Neuronal stem cell (in vitro differentiated cells): ENCODE measurements at regions not wholly inside any gene's neighbourhood (a gene's known extent, or its start where the extent isn't known, plus 50 kb on each side); places are given as distances from the start of the nearest gene placed in this dataset.

ENCODE experiments used
- DNase-seq: peaks from one replicate; pipeline ENCODE4 v3.0.0-alpha.2; 2013; ENCODE audit warnings: low spot score
- H2AFZ ChIP-seq: one replicate; pipeline ENCODE4 v1.6.1; 2013; ENCODE audit warnings: mild to moderate bottlenecking, low read length, inconsistent platforms
- H2AK5ac ChIP-seq: 2 replicates; pipeline ENCODE4 v1.6.1; 2013; ENCODE audit warnings: low read depth, mild to moderate bottlenecking, inconsistent platforms, low read length, moderate library complexity, mixed read lengths
- H2BK120ac ChIP-seq: 2 replicates; pipeline ENCODE4 v1.6.1; 2013; ENCODE audit warnings: low read depth, mild to moderate bottlenecking, inconsistent platforms, low read length, moderate library complexity, mixed read lengths
- H2BK12ac ChIP-seq: one replicate; pipeline ENCODE4 v1.6.1; 2013; ENCODE audit warnings: low read length, inconsistent platforms
- H2BK15ac ChIP-seq: 2 replicates; pipeline ENCODE4 v1.6.1; 2013; ENCODE audit warnings: mild to moderate bottlenecking, low read length, inconsistent platforms, mixed read lengths
- H2BK5ac ChIP-seq: one replicate; pipeline ENCODE4 v1.6.1; 2013; ENCODE audit warnings: inconsistent platforms, mild to moderate bottlenecking, low read length, moderate library complexity
- H3K14ac ChIP-seq: one replicate; pipeline ENCODE4 v1.6.1; 2013; ENCODE audit warnings: low read length, inconsistent platforms
- H3K18ac ChIP-seq: 2 replicates; pipeline ENCODE4 v1.6.1; 2013; ENCODE audit warnings: low read length, inconsistent platforms
- H3K23ac ChIP-seq: 2 replicates; pipeline ENCODE4 v1.6.1; 2013; ENCODE audit warnings: low read depth, mild to moderate bottlenecking, mixed read lengths, low read length, inconsistent platforms; ENCODE audit not compliant: poor library complexity
- H3K27ac ChIP-seq: replicated peaks from 3 replicates; pipeline ENCODE4 v1.5.1; 2013; ENCODE audit warnings: low read length, inconsistent platforms
- H3K27me3 ChIP-seq, 3 experiments: 2 replicates each; pipeline ENCODE4 v1.6.1; 2013; ENCODE audit warnings: low read length in 3 of 3, mild to moderate bottlenecking in 2 of 3, inconsistent platforms in 1 of 3, low read depth in 1 of 3, mixed read lengths in 1 of 3, moderate library complexity in 1 of 3; ENCODE audit not compliant: control insufficient read depth in 3 of 3, insufficient read depth in 3 of 3
- H3K36me3 ChIP-seq, 2 donors: replicated peaks in 1 of 2; 2 replicates each; pipeline ENCODE4 v1.6.1; 2013; ENCODE audit warnings: low read length in 2 of 2; ENCODE audit not compliant: control insufficient read depth in 2 of 2, insufficient read depth in 2 of 2
- H3K4ac ChIP-seq: 2 replicates; pipeline ENCODE4 v1.6.1; 2013; ENCODE audit warnings: inconsistent platforms, mild to moderate bottlenecking, low read length, moderate library complexity
- H3K4me1 ChIP-seq, 2 donors: 1 replicate in 1 of 2; 2 replicates in 1 of 2; pipeline ENCODE4 v1.6.1; 2013; ENCODE audit warnings: low read length in 2 of 2, low read depth in 1 of 2; ENCODE audit not compliant: control insufficient read depth in 2 of 2, insufficient read depth in 1 of 2
- H3K4me2 ChIP-seq: one replicate; pipeline ENCODE4 v1.6.1; 2013; ENCODE audit warnings: mild to moderate bottlenecking, low read length, inconsistent platforms; ENCODE audit not compliant: insufficient read depth, poor library complexity, severe bottlenecking
- H3K4me3 ChIP-seq, 2 donors: 2 replicates each; pipeline ENCODE4 v1.5.1; 2013; ENCODE audit warnings: low read length in 2 of 2, mild to moderate bottlenecking in 2 of 2, inconsistent platforms in 1 of 2, moderate library complexity in 1 of 2
- H3K79me1 ChIP-seq: one replicate; pipeline ENCODE4 v1.6.1; 2013; ENCODE audit warnings: low read depth, mild to moderate bottlenecking, inconsistent platforms, low read length, moderate library complexity
- H3K9ac ChIP-seq: one replicate; pipeline ENCODE4 v1.6.1; 2013; ENCODE audit warnings: mild to moderate bottlenecking, low read depth, low read length, inconsistent platforms; ENCODE audit not compliant: poor library complexity
- H3K9me3 ChIP-seq, 2 donors: replicated peaks in 1 of 2; 2 replicates each; pipeline versions ENCODE3 to v1.6.1; 2013; ENCODE audit warnings: low read length in 2 of 2, mild to moderate bottlenecking in 2 of 2, inconsistent platforms in 1 of 2, low read depth in 1 of 2, mixed read lengths in 1 of 2, moderate library complexity in 1 of 2; ENCODE audit not compliant: control insufficient read depth in 2 of 2, insufficient read depth in 1 of 2
- H4K8ac ChIP-seq: one replicate; pipeline ENCODE4 v1.6.1; 2013; ENCODE audit warnings: low read depth, mild to moderate bottlenecking, inconsistent platforms, low read length, moderate library complexity
- H4K91ac ChIP-seq: one replicate; pipeline ENCODE4 v1.6.1; 2013; ENCODE audit warnings: low read length, low read depth, mild to moderate bottlenecking, inconsistent platforms; ENCODE audit not compliant: poor library complexity
- WGBS, 2 donors: extraction: QIAGEN DNeasy Blood & Tissue Kit; methylation state at CpG; one replicate each; pipeline ENCODE4 v1.1.7; 2013; ENCODE audit warnings: missing lambda C conversion rate in 2 of 2, mixed read lengths in 1 of 2; ENCODE audit not compliant: insufficient read length in 2 of 2, insufficient replicate concordance in 1 of 2; ENCODE audit errors: extremely low coverage in 2 of 2; 5-methylcytosine and 5-hydroxymethylcytosine counted together

- Histone ChIP-seq H4K91ac (no peak overlapping the region), H3K23ac (no peak overlapping the region), H3K18ac (no peak overlapping the region), H4K8ac (no peak overlapping the region), H3K4me3 (no peak overlapping the region), H3K4ac (no peak overlapping the region), H3K4me2 (no peak overlapping the region), H3K27me3 (no peaks in the 10 kb centered on the region), H3K27ac (no peak overlapping the region), H2BK15ac (no peak overlapping the region), H2BK120ac (no peak overlapping the region), H3K9ac (no peak overlapping the region), H3K14ac (no peak overlapping the region), H3K9me3 (no peaks in the 10 kb centered on the region), H2AK5ac (no peak overlapping the region), H3K36me3 (no peaks in the 10 kb centered on the region), H2AFZ (no peak overlapping the region), H2BK5ac (no peak overlapping the region), H2BK12ac (no peak overlapping the region), H3K79me1 (no peaks in the 10 kb centered on the region), H3K4me1 (peaks cover 0 to 1% of the 10 kb centered on the region in 2 donors)
- no peak for DNase-seq
- WGBS, 2 donors: no CpG with 5 or more reads among the region's 3 CpGs
Measured at GRCh38 chr4:14269824-14270223, 642.3 kb upstream of the BOD1L1 start.

- no peak overlapping the region for H4K91ac ChIP-seq
Measured at GRCh38 chr4:14272206-14272605, 644.7 kb upstream of the BOD1L1 start.

GRCh38 chr4:14277505-14277904, 650.0 kb upstream of the BOD1L1 start:
- H3K4me3 ChIP-seq: no peak overlapping the region
- H3K9me3 ChIP-seq: no peaks in the 10 kb centered on the region
- no peak overlapping the region for H2AFZ ChIP-seq
- no peak overlapping the region for H2BK15ac ChIP-seq
- no peak overlapping the region for H3K27ac ChIP-seq
- H3K18ac ChIP-seq: no peak overlapping the region
- no peak overlapping the region for H2BK12ac ChIP-seq
- WGBS, 2 donors: no CpG with 5 or more reads among the region's 4 CpGs
- no peak for DNase-seq
- no peak overlapping the region for H3K23ac ChIP-seq
- no peaks in the 10 kb centered on the region for H3K79me1 ChIP-seq
- no peak overlapping the region for H4K91ac ChIP-seq
- no peaks in the 10 kb centered on the region for H3K27me3 ChIP-seq
- no peak overlapping the region for H3K4ac ChIP-seq
- H3K4me1 ChIP-seq: no peaks in the 10 kb centered on the region
- no peak overlapping the region for H4K8ac ChIP-seq
- no peak overlapping the region for H2AK5ac ChIP-seq
- H3K9ac ChIP-seq: no peak overlapping the region
- H3K4me2 ChIP-seq: no peak overlapping the region
- no peak overlapping the region for H2BK5ac ChIP-seq
- H3K14ac ChIP-seq: no peak overlapping the region
- H3K36me3 ChIP-seq: no peaks in the 10 kb centered on the region
- H2BK120ac ChIP-seq: no peak overlapping the region

More at GRCh38 chr4:14272206-14272605, 644.7 kb upstream of the BOD1L1 start:
- H3K9me3 ChIP-seq: no peaks in the 10 kb centered on the region
- no peak overlapping the region for H2AK5ac ChIP-seq
- no peak overlapping the region for H2AFZ ChIP-seq
- H3K9ac ChIP-seq: no peak overlapping the region
- no peak overlapping the region for H3K4ac ChIP-seq
- no peak overlapping the region for H2BK120ac ChIP-seq
- no peak overlapping the region for H4K8ac ChIP-seq
- no peak overlapping the region for H2BK12ac ChIP-seq
- H3K23ac ChIP-seq: no peak overlapping the region
- no peaks in the 10 kb centered on the region for H3K27me3 ChIP-seq
- H3K4me1 ChIP-seq: peaks cover 0 to 1% of the 10 kb centered on the region in 2 donors
- H3K79me1 ChIP-seq: no peaks in the 10 kb centered on the region
- DNase-seq: no peak
- H2BK15ac ChIP-seq: no peak overlapping the region
- no peak overlapping the region for H3K18ac ChIP-seq
- no peak overlapping the region for H3K4me2 ChIP-seq
- H3K4me3 ChIP-seq: no peak overlapping the region
- H3K14ac ChIP-seq: no peak overlapping the region
- no peak overlapping the region for H3K27ac ChIP-seq
- no CpG with 5 or more reads among the region's 1 CpG for WGBS, 2 donors
- H3K36me3 ChIP-seq: no peaks in the 10 kb centered on the region
- no peak overlapping the region for H2BK5ac ChIP-seq

DNA sequence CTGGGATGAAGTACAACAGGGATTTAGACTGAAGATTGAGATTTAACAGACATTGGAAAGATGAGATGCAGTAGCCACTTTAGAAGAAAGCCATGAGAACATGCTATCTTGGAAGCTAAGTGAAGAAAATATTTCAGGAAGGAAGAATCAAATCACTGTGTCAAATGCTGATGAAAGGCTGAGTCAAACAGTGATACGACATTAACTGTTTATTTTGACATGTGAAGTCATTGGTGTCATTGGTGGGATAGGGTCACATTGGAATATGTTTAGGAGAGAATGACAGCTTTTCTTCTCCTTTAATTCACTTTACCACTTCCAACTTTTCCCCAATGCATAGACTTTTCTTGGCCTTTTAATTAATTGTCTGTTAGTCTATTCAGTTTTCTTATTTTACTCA, 653.0 kb upstream of the BOD1L1 start:
- Histone ChIP-seq H2BK5ac (no peak overlapping the region), H3K4me1 (no peaks in the 10 kb centered on the region), H3K4ac (no peak overlapping the region), H2BK15ac (no peak overlapping the region), H4K91ac (no peak overlapping the region), H3K18ac (no peak overlapping the region), H3K23ac (no peak overlapping the region), H4K8ac (no peak overlapping the region), H2AFZ (no peak overlapping the region), H3K27ac (no peak overlapping the region), H3K4me3 (no peak overlapping the region), H3K4me2 (no peak overlapping the region), H3K79me1 (no peaks in the 10 kb centered on the region), H3K9me3 (no peaks in the 10 kb centered on the region), H3K14ac (no peak overlapping the region), H2AK5ac (no peak overlapping the region), H3K27me3 (no peaks in the 10 kb centered on the region), H2BK120ac (no peak overlapping the region), H3K9ac (no peak overlapping the region), H2BK12ac (no peak overlapping the region), H3K36me3 (no peaks in the 10 kb centered on the region)
- DNase-seq: no peak
- no CpG with 5 or more reads among the region's 1 CpG for WGBS, 2 donors
